ENCODE measurements at regions not wholly inside any gene's neighbourhood (a gene's known extent, or its start where the extent isn't known, plus 50 kb on each side); places are given as distances from the start of the nearest gene placed in this dataset.
"Not testable (repeated sequence)": the region's sequence is repeated elsewhere in the genome, so short reads cannot be mapped to it uniquely, and the experiment has no call there.

DNA sequence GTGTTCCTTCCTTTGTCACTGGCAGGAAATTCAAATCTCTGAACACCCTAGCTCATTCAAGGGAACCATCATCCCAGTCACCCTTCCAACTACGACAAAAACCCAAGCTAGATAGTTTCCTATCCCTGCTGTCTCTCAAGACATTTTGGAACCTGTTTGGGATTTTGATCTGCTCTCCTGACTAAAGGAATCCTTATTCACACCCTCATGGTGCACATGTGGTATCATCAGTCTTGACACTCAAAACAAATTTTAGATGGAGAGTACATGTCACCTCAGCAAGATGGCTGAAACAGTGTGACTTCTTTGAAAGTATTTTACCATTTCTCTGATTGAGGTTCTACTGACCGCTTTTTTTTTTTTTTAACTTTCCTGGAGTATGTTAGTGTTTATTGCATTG is 234.3 kb upstream of the TMEM229A start:
- TF ChIP-seq POLR2A (IDR thresholded peaks at IDR 0.05; ENCODE audit: low read depth, low read length): no peak

DNA sequence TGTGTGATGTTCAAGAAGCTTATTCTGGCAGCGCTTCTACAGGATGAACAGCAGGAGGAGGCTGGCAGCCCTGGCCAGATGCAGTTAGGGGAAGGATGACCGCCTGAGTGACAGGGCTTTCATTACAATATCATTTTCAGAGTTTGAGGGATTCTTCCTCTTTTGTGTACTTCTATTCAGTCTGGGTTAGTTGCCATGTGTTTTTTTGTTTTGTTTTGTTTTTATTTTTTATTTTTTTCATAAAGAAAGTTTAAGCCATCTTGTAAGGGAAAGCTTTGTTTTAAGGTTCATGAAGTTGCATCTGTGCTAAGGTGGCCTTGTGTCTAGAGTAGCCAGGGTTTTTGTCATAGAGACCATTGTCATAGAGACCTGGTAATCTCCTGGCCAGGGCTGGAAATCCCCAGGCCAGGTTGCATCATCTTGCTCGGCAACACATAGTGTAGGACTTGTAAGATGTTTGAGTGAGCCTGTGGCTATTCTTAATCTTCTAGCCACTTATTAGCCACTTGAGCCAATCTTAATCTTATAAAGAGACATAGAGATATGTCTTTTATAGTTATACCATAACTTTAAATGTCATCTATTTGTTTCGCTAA is 230.5 kb upstream of the TMEM229A start:
- FAIRE-seq: no peak
- no peak for DNase-seq (ENCODE audit: insufficient read length, low spot score)
- no peak for TF ChIP-seq POLR2A (IDR thresholded peaks at IDR 0.05; ENCODE audit: low read depth, low read length)

More for the DNA sequence above, 234.3 kb upstream of the TMEM229A start:
- DNase-seq (ENCODE audit: insufficient read length, low spot score) (no peak), FAIRE-seq (no peak)

DNA sequence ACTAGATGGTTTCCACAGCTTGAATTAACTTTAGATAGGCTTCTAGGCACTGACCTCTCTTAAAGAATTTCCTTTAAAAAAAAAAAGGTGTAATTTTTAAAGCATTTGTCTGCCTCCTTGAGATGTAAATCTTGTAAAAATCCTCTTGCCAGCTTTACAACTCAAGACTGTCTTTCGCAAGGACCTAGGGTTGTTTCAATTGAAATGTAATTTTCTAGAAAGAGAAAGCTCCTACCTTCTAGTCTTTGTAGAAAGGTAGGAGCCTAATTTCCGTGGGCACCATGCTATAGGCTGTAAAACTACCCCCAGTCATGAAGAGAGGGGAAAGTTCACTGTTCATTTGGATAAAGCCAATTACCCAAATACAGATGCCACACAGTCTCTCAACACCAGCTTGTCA is 228.8 kb upstream of the TMEM229A start:
- no peak for DNase-seq (ENCODE audit: insufficient read length, low spot score)
- FAIRE-seq: no peak
- TF ChIP-seq POLR2A (IDR thresholded peaks at IDR 0.05; ENCODE audit: low read depth, low read length): no peak

DNA sequence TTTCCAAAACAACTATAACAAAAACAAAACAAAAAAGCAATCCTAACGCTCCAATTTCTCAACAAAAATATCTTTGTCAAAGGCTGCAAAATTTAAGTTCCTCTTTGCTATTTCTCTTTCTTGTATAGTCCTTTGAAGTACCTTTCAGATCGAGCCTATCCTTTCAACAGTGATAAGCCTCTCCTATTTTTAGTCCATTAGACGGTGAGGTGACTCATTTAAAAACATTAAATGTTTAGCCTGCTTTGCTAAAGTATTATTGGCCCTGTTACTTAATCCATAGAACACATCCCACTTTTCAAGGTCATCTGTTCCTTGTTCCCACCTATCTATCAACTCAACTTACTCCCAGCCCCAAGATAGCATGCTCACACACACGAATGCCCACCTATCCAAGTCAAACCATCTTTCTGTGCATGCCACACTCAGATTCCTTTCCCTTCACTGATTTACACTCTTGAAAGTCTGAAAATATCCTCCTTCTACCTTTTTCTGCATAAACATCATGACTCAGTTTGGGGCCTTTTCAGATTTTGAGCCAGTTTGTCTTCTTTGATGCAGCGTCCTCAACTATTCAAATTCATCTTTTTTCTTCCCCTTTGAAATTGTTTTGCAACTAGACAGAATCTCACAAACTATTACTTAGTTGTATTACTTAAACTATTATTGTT is 224.9 kb upstream of the TMEM229A start:
- TF ChIP-seq POLR2A (IDR thresholded peaks at IDR 0.05; ENCODE audit: low read depth, low read length): no peak
- FAIRE-seq (no peak), DNase-seq (ENCODE audit: insufficient read length, low spot score) (no peak)

DNA sequence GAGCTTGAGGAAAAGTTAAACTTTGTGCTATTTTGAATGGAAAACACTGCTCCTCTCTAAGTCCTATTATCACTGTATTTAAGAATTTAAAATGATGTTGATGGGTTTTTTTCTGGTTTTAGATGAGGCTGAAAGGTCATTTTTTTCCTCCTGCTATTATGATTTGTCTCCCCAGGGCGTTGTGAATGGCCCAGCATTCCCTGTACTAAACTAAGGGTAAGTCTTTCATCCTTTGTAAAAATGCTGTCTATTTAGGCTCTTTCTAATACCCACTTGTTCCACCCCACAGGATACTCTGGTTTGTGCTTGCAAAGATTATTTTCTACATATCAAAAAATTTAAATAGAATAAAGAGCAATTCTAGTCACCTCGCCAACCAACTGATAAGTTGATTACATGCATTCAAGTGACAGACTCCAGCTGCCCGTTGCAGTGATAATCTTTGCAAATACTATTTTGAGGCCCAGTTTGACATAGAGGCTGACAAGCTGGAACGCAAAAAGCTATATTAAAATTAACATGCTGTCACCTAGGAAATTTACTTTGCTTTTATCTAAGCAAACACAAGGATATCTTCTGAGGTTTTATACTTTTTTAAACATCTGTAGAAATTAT is 222.3 kb upstream of the TMEM229A start:
- TF ChIP-seq POLR2A (IDR thresholded peaks at IDR 0.05; ENCODE audit: low read depth, low read length): no peak
- DNase-seq (ENCODE audit: insufficient read length, low spot score) (no peak), FAIRE-seq (no peak)

DNA sequence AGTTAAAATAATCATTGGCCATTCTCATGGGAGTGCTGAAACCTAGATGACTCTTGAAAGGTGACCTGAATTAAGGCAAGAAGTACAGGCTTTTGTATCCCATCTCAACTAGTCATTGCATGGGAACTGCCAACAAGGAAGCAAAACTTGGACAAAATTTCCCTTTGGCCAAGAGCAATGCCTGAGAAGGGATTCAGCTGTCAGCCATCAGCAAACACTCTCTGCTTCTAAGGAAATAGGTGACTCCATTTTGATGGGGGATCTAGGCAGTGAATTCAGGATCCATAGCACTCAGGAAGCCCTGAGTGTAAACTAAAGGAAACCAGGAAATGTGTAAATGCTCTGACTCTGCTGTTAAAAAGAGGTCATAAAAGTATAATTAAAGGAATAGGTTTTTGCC is 221.5 kb upstream of the TMEM229A start:
- no peak for FAIRE-seq
- TF ChIP-seq POLR2A (IDR thresholded peaks at IDR 0.05; ENCODE audit: low read depth, low read length): no peak
- DNase-seq (ENCODE audit: insufficient read length, low spot score): no peak

DNA sequence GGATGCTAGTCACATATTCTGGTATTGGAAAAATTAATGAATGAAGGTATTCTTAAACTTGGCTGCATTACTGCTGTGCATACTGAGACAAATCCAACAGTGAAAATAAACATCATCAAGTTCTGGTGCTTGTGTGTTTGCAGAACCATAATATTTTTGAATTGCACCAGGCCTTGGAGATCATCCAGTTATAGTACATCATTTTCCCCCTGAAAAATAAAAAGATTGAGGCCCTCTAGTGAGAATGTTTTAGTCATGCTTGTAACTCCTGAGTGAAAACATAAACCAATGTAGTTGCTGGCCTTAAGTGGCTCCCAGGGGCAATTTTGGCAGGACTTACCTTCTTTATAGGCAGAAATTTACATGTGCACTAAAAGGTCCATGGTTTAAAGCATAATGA is 218.8 kb upstream of the TMEM229A start:
- no peak for DNase-seq (ENCODE audit: insufficient read length, low spot score)
- no peak for TF ChIP-seq POLR2A (IDR thresholded peaks at IDR 0.05; ENCODE audit: low read depth, low read length)
- no peak for FAIRE-seq

DNA sequence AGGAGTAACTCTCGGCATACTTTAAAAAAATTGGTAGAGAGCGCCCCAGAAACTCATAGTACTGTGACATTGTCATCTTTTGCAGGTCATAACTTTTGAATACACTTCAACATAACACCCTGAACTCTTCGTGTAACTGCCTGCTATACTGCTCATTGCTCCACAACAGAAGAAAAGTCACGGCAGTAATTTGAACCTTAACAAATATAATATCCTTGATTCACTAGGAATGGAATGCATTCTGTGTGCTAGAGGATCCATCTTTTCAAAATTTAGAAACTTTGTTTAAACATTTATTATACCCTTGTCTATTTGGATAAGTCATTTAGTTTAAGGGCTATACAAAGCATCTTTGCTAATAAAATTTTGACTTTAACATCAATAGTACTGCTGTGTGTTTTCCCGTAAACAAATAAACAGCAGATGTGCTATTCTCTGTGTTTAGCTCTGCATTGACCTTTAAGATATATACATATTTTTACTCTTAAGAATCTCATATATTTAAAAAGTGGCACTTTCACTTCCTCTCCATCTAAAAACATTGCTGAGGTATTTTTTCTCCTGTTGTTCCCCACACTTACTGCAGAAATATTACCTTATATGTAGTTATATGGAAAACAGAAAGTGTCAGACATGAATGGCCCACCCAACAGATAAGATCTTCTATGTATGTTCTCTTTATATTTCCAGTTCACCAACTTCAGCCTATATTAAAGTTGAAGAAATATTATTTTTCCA is 217.6 kb upstream of the TMEM229A start:
- no peak for TF ChIP-seq POLR2A (IDR thresholded peaks at IDR 0.05; ENCODE audit: low read depth, low read length)
- DNase-seq (ENCODE audit: insufficient read length, low spot score) (no peak), FAIRE-seq (no peak)

DNA sequence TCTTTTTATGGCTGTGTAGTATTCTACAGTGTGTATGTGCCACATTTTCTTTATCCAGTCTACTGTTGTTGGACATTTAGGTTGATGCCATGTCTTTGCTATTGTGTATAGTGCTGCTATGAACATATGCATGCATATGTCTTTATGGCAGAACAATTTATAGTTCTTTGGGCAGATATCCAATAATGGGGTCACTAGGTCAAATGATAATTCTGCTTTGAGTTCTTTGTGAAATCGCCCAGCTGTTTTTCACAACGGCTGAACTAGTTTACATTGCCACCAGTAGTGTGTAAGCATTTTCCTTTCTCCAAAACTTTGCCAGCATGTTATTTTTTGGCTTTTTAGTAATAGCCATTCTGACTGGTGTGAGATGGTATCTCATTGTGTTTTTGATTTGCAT is 214.8 kb upstream of the TMEM229A start:
- no peak for TF ChIP-seq POLR2A (IDR thresholded peaks at IDR 0.05; ENCODE audit: low read depth, low read length)
- FAIRE-seq (no peak), DNase-seq (ENCODE audit: insufficient read length, low spot score) (no peak)

DNA sequence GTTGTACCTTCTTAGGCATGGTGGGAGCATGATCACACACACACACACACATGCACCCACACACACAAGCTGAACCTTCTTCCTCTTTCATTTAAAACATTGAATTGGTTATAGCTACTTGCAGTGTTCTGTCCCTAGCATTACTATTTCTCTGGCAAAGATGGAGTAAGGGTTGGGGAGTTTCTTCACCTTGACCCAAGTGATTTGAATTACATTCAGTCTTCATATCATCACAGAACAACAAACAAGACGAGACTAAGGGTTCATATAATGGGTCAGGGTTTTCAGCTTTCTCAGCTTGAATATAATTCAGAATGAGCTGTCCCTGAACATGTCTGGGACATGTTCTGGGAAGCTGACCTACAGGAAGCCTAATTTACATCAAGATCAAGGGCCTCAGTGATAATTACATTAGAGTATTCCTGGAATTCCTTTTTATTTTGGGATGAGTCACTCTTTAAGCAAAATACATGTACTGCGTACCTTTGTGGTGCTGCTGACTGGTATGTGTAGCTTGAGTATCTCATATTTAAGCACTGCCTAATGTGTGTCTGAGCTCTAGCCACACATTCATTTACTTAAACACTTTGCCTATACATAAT is 213.5 kb upstream of the TMEM229A start:
- no peak for TF ChIP-seq POLR2A (IDR thresholded peaks at IDR 0.05; ENCODE audit: low read depth, low read length)
- no peak for DNase-seq (ENCODE audit: insufficient read length, low spot score)
- FAIRE-seq: no peak

DNA sequence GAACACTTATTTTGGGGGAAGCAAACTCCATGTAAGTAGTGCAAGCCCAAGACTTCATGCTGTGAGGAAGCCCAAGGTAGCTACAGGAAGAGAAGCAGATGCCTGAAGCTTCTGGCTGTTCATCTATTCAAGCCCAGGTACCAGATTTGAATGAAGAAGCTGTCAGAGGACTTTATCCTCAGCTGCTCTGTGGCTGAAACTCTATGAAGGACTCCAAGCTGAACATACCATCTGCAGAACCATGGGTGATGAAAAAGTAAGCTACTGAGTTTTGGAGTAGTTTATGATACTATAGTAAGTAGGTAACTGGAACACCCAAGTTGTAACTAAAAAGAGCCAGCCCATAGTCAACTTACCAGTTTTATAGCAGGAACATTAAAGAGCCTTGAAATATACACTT is 211.6 kb upstream of the TMEM229A start:
- FAIRE-seq; DNase-seq (ENCODE audit: insufficient read length, low spot score): not testable (repeated sequence)

DNA sequence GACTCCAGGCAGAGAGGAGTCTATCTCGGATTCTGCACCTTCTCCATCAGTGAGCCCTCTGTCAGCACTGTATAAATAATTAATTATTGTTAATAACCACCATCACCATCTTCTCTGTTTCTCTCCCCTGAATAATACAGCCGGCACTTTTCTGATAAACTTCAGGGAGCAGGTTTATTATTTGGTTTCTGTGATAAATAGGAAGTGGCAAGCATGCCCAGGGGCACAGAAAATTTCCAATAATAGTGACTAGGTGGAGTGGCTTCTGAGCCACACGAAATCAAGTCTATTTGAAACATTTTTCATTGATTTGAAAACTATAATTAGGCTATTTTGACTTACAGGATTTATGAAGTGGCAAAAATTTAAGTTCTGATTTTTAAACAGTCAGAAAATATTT is 186.8 kb upstream of the TMEM229A start:
- TF ChIP-seq POLR2A (IDR thresholded peaks at IDR 0.05; ENCODE audit: low read depth, low read length): no peak
- FAIRE-seq (no peak), DNase-seq (ENCODE audit: insufficient read length, low spot score) (no peak)

DNA sequence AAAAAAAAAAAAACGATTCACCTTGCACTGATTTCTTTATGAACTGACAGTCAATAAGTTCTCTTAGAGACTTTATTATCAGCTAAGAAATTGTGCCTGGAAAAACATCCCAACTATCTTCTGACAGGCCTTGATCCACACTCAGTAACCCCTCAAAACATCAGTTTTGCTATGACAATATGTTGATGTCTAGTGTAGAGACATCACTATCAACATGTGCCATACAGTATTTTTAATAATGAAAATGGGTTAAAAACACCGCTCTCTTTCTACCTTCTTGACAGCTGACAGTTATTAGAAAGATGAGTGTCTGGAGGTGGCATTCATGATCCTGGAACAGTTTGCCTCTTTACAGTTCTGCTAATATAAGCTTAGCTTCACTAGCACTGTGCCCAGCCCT is 175.8 kb upstream of the TMEM229A start:
- FAIRE-seq (no peak), DNase-seq (ENCODE audit: insufficient read length, low spot score) (no peak)
- no peak for TF ChIP-seq POLR2A (IDR thresholded peaks at IDR 0.05; ENCODE audit: low read depth, low read length)

DNA sequence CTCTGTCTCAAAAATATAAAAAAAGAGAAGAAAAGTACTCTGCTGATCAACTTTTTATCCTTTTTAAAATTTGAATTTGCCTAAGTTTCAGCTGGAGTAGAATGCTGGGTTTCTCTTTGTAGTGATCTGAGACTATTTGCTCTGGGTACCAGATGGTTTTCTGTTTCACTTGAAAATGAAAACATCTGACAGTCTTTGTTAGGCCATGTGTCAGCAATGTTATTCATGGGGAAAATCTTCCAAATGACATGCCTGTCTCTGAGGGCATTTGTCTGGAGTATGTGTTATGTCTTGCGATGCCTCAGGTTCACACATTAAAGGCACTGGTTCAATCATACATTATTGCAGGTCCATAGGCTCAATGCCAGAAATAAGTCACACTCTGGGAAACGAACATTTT is 175.3 kb upstream of the TMEM229A start:
- TF ChIP-seq POLR2A (IDR thresholded peaks at IDR 0.05; ENCODE audit: low read depth, low read length): no peak
- DNase-seq (ENCODE audit: insufficient read length, low spot score) (no peak), FAIRE-seq (no peak)

Measured in H54 (cell line).